Activated CD4-positive, alpha-beta memory T cell treated with anti-CD3 and anti-CD28 coated beads, Interleukin-2, amount 10 ng/mL, durations not matched to agents 7 days and 5 days (primary cell): ENCODE measurements at regions not wholly inside any gene's neighbourhood (a gene's known extent, or its start where the extent isn't known, plus 50 kb on each side); places are given as distances from the start of the nearest gene placed in this dataset.

ENCODE experiments used
- CTCF ChIA-PET: fragments of 350-600 bp; sonication (Branson Sonifier 250); formaldehyde crosslinking; loops from one replicate; lab custom pipeline; 2021; ENCODE audit warnings: antibody characterized with exemption, inconsistent platforms; lab: Charles Lee
- POLR2A ChIA-PET: fragments of 350-600 bp; sonication (Branson Sonifier 250); formaldehyde crosslinking; loops from one replicate; lab custom pipeline; 2021; ENCODE audit warnings: antibody characterized with exemption; lab: Charles Lee
- DNase-seq: peaks from one replicate; pipeline ENCODE4 v3.0.0-alpha.2; 2020
- H3K27ac Mint-ChIP-seq: one replicate; pipeline ENCODE4 v1.8.0; 2021; ENCODE audit warnings: mild to moderate bottlenecking, mixed read lengths
- H3K27me3 Mint-ChIP-seq: one replicate; pipeline ENCODE4 v1.8.0; 2021; ENCODE audit warnings: mixed read lengths
- H3K36me3 Mint-ChIP-seq: one replicate; pipeline ENCODE4 v1.8.0; 2021; ENCODE audit warnings: low read depth, mixed read lengths
- H3K4me1 Mint-ChIP-seq: one replicate; pipeline ENCODE4 v1.8.0; 2021; ENCODE audit warnings: mixed read lengths
- H3K4me3 Mint-ChIP-seq: one replicate; pipeline ENCODE4 v1.8.0; 2021; ENCODE audit warnings: mild to moderate bottlenecking, mixed read lengths
- H3K9me3 Mint-ChIP-seq: one replicate; pipeline ENCODE4 v1.8.0; 2021; ENCODE audit warnings: mixed read lengths

DNA sequence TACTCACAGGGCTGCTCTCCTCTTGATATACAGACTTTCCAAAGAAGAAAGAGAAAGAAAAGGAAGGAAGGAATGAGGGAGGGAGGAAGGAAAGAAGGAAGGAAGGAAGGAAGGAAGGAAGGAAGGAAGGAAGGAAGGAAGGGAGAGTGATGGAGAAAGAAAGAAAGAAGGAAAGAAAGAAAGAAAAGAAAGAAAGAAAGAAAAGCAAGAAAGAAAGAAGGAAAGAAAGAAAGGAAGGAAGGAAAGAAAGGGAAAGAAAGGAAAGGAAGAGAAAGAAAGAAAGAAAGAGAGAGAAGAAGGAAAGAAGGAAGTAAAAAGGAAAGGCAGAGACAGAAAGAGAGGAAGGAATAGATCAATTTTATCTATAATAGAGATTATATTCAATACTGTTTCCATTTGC, 1257.4 kb downstream of the EPHA7 start:
- no peaks in the 10 kb centered on the region for H3K36me3 Mint-ChIP-seq
- H3K27ac Mint-ChIP-seq: no peak overlapping the region
- no peak overlapping the region for H3K4me3 Mint-ChIP-seq
- H3K4me1 Mint-ChIP-seq: no peaks in the 10 kb centered on the region
- POLR2A ChIA-PET: no interaction called here
- H3K9me3 Mint-ChIP-seq: peaks cover 2% of the 10 kb centered on the region
- no peaks in the 10 kb centered on the region for H3K27me3 Mint-ChIP-seq
- CTCF ChIA-PET: no interaction called here
- no peak for DNase-seq

DNA sequence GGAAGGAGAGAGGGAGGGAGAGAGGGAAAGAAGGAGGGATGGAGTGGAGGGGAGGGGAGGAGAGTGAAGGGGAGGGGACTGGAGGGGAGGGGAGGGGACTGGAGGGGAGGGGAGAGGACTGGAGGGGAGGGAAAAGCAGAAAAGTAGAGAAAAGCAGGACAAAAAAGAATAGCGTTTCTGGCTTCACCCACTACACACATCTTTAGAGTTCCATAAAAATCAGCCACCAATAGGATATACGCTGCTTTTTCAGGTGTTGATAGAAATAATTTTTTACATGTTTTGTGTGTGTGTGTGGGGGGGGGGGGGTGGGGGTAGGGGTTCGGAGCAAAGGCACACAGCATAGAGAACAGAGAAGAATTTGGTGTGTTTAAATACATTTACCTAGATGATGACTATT, 1259.1 kb downstream of the EPHA7 start:
- no peak overlapping the region for H3K27ac Mint-ChIP-seq
- no peaks in the 10 kb centered on the region for H3K36me3 Mint-ChIP-seq
- H3K4me1 Mint-ChIP-seq: no peaks in the 10 kb centered on the region
- peaks cover 5% of the 10 kb centered on the region for H3K9me3 Mint-ChIP-seq
- H3K4me3 Mint-ChIP-seq: no peak overlapping the region
- CTCF ChIA-PET: no interaction called here
- DNase-seq: no peak
- POLR2A ChIA-PET: no interaction called here
- no peaks in the 10 kb centered on the region for H3K27me3 Mint-ChIP-seq

- Mint-ChIP-seq H3K27me3 (no peaks in the 10 kb centered on the region), H3K36me3 (no peaks in the 10 kb centered on the region), H3K9me3 (peaks cover 5% of the 10 kb centered on the region), H3K4me3 (no peak overlapping the region), H3K27ac (no peak overlapping the region), H3K4me1 (no peaks in the 10 kb centered on the region)
- ChIA-PET POLR2A (no interaction called here), CTCF (no interaction called here)
- no peak for DNase-seq
Measured at GRCh38 chr6:92159046-92159445, 1260.3 kb downstream of the EPHA7 start.

GRCh38 chr6:92150553-92150952, 1268.8 kb downstream of the EPHA7 start:
- DNase-seq: no peak
- Mint-ChIP-seq H3K27me3 (no peaks in the 10 kb centered on the region), H3K9me3 (no peaks in the 10 kb centered on the region), H3K4me1 (no peaks in the 10 kb centered on the region), H3K36me3 (no peaks in the 10 kb centered on the region), H3K27ac (no peak overlapping the region), H3K4me3 (no peak overlapping the region)
- POLR2A ChIA-PET: no interaction called here
- CTCF ChIA-PET: no interaction called here

GRCh38 chr6:92147246-92147645, 1272.1 kb downstream of the EPHA7 start:
- H3K27ac Mint-ChIP-seq: no peak overlapping the region
- no peak overlapping the region for H3K4me3 Mint-ChIP-seq
- H3K4me1 Mint-ChIP-seq: no peaks in the 10 kb centered on the region
- ChIA-PET CTCF (no interaction called here), POLR2A (no interaction called here)
- no peak for DNase-seq
- H3K36me3 Mint-ChIP-seq: no peaks in the 10 kb centered on the region
- H3K9me3 Mint-ChIP-seq: peaks cover 3% of the 10 kb centered on the region
- H3K27me3 Mint-ChIP-seq: no peaks in the 10 kb centered on the region

GRCh38 chr6:92139601-92140000, 1279.8 kb downstream of the EPHA7 start:
- DNase-seq: no peak
- Mint-ChIP-seq H3K27ac (no peak overlapping the region), H3K4me3 (no peak overlapping the region), H3K27me3 (no peaks in the 10 kb centered on the region), H3K36me3 (no peaks in the 10 kb centered on the region), H3K9me3 (peaks cover 7% of the 10 kb centered on the region), H3K4me1 (no peaks in the 10 kb centered on the region)
- ChIA-PET CTCF (no interaction called here), POLR2A (no interaction called here)

DNA sequence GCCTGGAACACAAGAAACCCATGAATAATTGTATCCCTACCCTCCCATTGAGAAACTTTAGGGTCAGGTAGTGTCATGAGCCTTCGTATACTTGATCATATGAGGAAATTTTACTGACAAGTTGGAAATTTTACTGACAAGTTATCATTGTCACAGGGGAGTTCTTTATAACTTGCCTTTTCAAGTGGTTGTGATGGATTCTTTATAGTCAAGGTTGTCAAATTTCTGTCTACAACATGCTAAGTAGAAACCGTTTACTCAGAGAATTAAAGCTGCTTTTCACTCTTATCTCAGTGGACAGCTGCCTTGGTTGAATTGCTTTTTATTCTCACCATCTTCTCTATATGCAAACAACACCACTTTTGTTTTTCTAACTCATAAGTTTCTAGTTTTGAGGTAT, 1286.4 kb downstream of the EPHA7 start:
- Mint-ChIP-seq H3K4me1 (no peaks in the 10 kb centered on the region), H3K9me3 (peaks cover 6% of the 10 kb centered on the region), H3K36me3 (no peaks in the 10 kb centered on the region), H3K4me3 (no peak overlapping the region), H3K27ac (no peak overlapping the region), H3K27me3 (no peaks in the 10 kb centered on the region)
- no peak for DNase-seq
- POLR2A ChIA-PET: no interaction called here
- CTCF ChIA-PET: no interaction called here

DNA sequence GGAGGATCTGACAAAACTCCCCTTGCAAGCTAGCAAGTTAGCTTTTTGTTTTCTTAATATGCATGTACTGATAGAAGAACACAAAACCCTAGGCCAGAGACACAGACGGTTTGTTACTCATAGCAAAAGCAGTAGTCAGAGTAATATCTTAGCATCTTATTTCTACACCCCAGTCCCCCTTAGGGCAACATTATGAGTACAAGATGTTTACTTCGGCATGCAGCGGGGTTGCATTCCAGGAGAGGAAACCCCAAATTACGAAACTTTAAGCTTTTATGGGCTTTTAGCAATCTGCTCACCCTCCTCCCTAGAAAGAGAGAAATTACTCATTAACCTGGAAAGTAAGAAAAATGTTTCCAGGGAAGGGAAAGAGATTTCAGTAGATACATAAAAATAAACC, 1286.9 kb downstream of the EPHA7 start:
- H3K9me3 Mint-ChIP-seq: peaks cover 6% of the 10 kb centered on the region
- no peaks in the 10 kb centered on the region for H3K36me3 Mint-ChIP-seq
- POLR2A ChIA-PET: no interaction called here
- no peak overlapping the region for H3K27ac Mint-ChIP-seq
- no peak for DNase-seq
- H3K4me1 Mint-ChIP-seq: no peaks in the 10 kb centered on the region
- CTCF ChIA-PET: no interaction called here
- no peaks in the 10 kb centered on the region for H3K27me3 Mint-ChIP-seq
- H3K4me3 Mint-ChIP-seq: no peak overlapping the region

- H3K4me3 Mint-ChIP-seq: no peak overlapping the region
- CTCF ChIA-PET: no interaction called here
Measured at GRCh38 chr6:92130944-92131343, 1288.4 kb downstream of the EPHA7 start.

GRCh38 chr6:92126983-92127382, 1292.4 kb downstream of the EPHA7 start:
- Mint-ChIP-seq H3K4me3 (no peak overlapping the region), H3K36me3 (no peaks in the 10 kb centered on the region), H3K27ac (no peak overlapping the region), H3K4me1 (no peaks in the 10 kb centered on the region), H3K27me3 (no peaks in the 10 kb centered on the region), H3K9me3 (peaks cover 7% of the 10 kb centered on the region)
- ChIA-PET POLR2A (no interaction called here), CTCF (no interaction called here)
- no peak for DNase-seq

More at GRCh38 chr6:92130944-92131343, 1288.4 kb downstream of the EPHA7 start:
- H3K36me3 Mint-ChIP-seq: no peaks in the 10 kb centered on the region
- H3K4me1 Mint-ChIP-seq: no peaks in the 10 kb centered on the region
- POLR2A ChIA-PET: no interaction called here
- no peak for DNase-seq
- H3K9me3 Mint-ChIP-seq: peaks cover 8% of the 10 kb centered on the region
- no peaks in the 10 kb centered on the region for H3K27me3 Mint-ChIP-seq
- no peak overlapping the region for H3K27ac Mint-ChIP-seq

DNA sequence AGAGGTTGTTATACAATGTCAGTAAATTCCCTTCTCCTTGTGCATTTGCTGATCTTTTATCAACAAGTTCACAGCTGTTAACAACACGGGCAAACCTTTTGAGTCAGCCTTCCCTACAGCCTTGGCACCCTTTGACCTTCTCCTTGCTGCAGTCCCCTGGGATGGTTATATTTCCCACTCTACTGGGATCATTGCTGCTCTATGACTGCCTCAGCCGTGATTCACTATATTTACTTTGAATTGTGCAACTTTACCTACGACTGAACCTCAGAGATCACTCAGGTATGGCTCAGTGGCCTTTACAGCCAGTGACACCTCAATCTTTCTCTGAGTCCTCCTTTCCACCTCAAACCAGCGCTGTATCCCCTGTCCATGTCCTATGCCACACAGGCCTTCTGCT, 1293.3 kb downstream of the EPHA7 start:
- no peak for DNase-seq
- Mint-ChIP-seq H3K4me3 (no peak overlapping the region), H3K9me3 (peaks cover 7% of the 10 kb centered on the region), H3K27me3 (no peaks in the 10 kb centered on the region), H3K27ac (no peak overlapping the region), H3K36me3 (no peaks in the 10 kb centered on the region), H3K4me1 (no peaks in the 10 kb centered on the region)
- ChIA-PET CTCF (no interaction called here), POLR2A (no interaction called here)

DNA sequence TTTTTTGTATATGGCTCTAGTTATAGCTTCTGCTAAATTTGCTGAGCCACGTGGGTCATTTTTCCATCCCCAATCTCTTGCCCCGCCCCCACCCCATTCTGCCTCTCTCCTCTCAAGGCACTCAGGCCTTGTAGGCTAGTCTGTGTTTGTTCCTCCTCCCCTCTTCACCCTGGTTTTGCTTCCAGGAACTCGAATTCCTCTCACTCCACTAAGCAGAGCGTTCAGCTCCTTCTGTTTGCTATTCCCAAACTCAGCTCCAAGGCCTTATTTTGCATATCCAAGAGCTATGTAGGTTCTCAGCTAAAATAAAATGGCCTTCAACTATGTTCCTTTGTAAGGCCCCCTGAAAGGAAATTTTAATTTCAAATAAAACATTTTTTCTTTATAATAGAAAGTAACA, 1293.7 kb downstream of the EPHA7 start:
- POLR2A ChIA-PET: no interaction called here
- no peak for DNase-seq
- CTCF ChIA-PET: no interaction called here
- no peaks in the 10 kb centered on the region for H3K4me1 Mint-ChIP-seq
- H3K36me3 Mint-ChIP-seq: no peaks in the 10 kb centered on the region
- H3K27me3 Mint-ChIP-seq: no peaks in the 10 kb centered on the region
- H3K4me3 Mint-ChIP-seq: no peak overlapping the region
- H3K9me3 Mint-ChIP-seq: peaks cover 7% of the 10 kb centered on the region
- no peak overlapping the region for H3K27ac Mint-ChIP-seq

GRCh38 chr6:92124200-92124651, 1295.1 kb downstream of the EPHA7 start:
- Mint-ChIP-seq H3K27ac (no peak overlapping the region), H3K4me1 (no peaks in the 10 kb centered on the region), H3K9me3 (peaks cover 7% of the 10 kb centered on the region), H3K36me3 (no peaks in the 10 kb centered on the region), H3K27me3 (no peaks in the 10 kb centered on the region), H3K4me3 (no peak overlapping the region)
- DNase-seq: no peak
- ChIA-PET CTCF (interaction anchor here (0.9 kb wide), 1 partner anchor 11 kb away, joined by 3 read pairs; no protein-coding TSS in a partner anchor), POLR2A (no interaction called here)

DNA sequence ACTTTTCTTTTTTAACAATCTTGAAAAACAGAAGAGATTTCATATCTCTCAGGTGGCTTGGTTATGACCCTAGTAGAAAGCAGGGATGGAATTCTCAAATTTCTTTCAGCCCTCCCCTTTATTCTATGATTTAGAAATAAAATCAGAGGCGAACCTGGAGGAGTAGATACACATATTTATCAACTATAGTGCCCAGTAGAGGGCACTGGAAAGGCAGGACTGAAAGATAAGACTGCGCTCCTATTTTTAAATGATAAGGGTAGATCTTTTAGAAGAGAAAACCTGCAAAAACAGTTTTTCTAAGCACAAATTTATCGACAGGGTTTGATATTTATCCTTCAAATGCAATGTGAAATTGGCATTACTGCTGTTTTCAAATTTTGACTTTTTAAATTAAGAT, 1296.6 kb downstream of the EPHA7 start:
- Mint-ChIP-seq H3K9me3 (peaks cover 5% of the 10 kb centered on the region), H3K27me3 (no peaks in the 10 kb centered on the region), H3K4me1 (no peaks in the 10 kb centered on the region)

More for the DNA sequence above, 1296.6 kb downstream of the EPHA7 start:
- POLR2A ChIA-PET: no interaction called here
- CTCF ChIA-PET: no interaction called here
- DNase-seq: no peak
- Mint-ChIP-seq H3K36me3 (no peaks in the 10 kb centered on the region), H3K27ac (no peak overlapping the region), H3K4me3 (no peak overlapping the region)
